M059J (cell line): ENCODE measurements at regions not wholly inside any gene's neighbourhood (a gene's known extent, or its start where the extent isn't known, plus 50 kb on each side); places are given as distances from the start of the nearest gene placed in this dataset.
"Not testable (repeated sequence)": the region's sequence is repeated elsewhere in the genome, so short reads cannot be mapped to it uniquely, and the experiment has no call there.

ENCODE experiments used
- DNase-seq: peaks from one replicate; pipeline ENCODE4 v3.0.0-alpha.2; 2012; ENCODE audit warnings: low read depth

- DNase-seq, result no peak
Measured at GRCh38 chr5:15384176-15384575, 115.8 kb upstream of the FBXL7 start.

- DNase-seq, result peak; percentile 37
Measured at GRCh38 chr5:15383469-15383868, 116.5 kb upstream of the FBXL7 start.

- DNase-seq, result no peak
Measured at GRCh38 chr5:15383021-15383420, 117.0 kb upstream of the FBXL7 start.

DNA sequence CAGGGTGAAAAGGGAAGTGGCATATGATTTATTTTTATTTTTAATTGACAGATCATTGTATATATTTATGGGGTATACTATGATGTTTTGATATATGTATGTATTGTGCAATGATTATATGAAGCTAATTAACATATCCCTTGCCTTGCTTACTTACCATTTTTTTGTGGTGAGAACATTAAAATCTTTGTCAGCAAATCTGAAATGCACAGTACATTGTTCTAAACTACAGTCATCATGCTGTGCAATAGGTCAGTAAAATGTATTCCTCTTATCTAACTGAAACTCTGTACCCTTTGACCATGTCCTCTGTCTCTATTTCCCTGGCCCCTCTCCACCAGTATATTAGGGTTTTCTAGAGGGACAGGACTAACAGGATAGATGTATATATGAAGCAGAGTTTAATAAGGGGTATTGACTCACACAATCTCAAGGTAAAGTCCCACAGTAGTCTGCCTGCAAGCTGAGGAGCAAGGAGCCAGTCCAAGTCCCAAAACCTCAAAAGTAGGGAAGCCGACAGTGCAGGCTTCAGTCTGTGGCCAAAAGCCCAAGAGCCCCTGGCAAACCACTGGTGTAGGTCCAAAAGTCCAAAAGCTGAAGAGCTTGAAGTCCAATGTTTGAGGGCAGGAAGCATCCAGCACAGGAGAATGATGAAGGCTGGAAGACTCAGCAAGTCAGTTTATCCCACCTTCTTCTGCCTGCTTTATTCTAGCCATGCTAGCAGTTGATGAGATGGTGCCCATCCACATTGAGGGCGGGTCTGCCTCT, 122.2 kb upstream of the FBXL7 start:
- no peak for DNase-seq

- no peak for DNase-seq
Measured at GRCh38 chr5:15376803-15377202, 123.2 kb upstream of the FBXL7 start.

GRCh38 chr5:15376088-15376487, 123.9 kb upstream of the FBXL7 start:
- DNase-seq, result no peak

GRCh38 chr5:15375559-15375958, 124.4 kb upstream of the FBXL7 start:
- no peak for DNase-seq

- DNase-seq, result no peak
Measured at GRCh38 chr5:15374886-15375285, 125.1 kb upstream of the FBXL7 start.

GRCh38 chr5:15373151-15373550, 126.8 kb upstream of the FBXL7 start:
- no peak for DNase-seq

DNA sequence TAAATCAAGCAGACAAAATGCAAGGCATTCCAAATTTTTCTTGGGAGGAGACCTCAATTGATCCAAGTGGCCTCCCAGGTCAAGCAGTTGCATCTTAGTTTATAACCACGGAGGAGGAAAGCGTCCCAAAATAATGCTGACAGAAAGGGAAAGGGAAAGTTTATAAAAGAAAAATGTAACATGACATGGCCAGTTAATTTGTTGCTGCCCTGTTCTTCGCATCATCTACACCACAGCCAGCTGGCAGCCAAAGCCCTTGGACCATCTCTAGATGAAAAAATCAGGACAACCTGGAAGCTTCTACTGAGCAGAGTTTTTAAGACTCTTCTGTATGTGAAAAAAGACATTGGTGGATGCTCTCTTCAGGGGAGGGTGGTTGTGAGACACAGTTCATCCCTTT, 128.8 kb upstream of the FBXL7 start:
- DNase-seq, result no peak

DNA sequence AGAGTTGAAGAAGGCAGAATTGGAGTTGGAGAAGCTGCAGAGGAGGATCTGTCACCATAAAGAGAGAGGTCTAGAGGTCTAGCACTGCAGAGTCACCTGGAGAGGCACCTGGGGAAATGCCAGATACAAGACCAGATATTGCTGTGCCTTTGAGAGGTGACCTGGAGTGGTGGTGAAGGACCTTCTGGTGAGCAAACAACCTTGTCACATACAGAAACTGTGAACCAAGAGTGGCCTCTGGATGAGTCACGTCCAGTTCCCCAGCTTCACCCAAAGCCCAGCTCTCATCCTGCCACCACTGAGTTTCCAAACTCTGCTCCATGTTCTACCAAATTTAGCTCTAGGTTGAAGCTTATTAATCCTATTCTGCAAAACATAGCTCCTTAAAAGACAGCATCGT, 131.1 kb upstream of the FBXL7 start:
- DNase-seq, result no peak

DNA sequence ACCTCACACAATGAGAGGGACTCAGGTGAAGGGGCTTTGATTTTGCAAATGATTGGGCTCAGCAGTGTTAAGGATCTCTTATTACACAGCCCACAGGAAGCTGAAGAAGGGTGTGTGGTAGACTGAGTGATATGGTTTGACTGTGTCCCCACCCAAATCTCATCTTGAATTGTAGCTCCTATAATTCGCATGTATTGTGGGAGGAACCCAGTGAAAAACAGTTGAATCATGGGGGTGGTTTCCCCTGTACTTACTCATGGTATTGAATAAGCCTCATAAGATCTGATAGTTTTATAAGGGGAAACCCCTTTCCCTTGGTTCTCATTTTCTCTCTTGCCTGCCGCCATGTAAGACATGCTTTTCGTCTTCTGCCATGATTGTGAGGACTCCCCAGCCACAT, 132.5 kb upstream of the FBXL7 start:
- no peak for DNase-seq

DNA sequence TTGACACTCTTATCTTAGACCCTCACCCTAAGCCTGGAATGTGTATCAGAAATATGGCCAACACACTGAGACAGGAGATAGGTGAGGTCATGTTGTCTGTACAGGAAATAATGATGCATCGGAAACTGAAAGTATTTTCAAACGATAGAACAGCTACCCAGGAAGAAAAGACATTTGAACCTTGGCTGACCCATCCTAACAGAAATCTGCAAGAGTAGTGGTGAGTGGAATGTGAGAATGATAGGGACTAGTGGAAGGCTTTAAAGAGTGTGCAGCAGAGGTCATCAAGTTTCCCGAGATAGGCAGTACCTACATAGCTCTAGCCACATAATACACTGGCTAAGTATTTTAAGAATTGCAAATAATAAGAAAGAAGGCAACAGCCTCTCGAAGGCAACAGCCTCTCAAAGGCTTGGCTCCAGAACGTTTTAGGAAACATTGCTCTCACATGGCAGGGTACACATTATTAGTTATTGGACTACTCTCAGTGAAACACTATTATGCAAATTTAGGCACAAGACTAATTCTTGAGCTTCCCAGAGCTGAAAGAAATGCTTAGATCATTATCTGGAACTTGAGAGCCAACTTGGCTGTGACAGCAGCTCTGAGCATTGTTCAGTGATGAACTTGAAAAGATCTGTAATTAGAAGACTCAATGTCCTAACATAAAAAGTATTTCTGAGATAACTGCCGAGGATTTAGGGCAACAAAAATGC, 133.1 kb upstream of the FBXL7 start:
- peak; percentile 51 for DNase-seq

DNA sequence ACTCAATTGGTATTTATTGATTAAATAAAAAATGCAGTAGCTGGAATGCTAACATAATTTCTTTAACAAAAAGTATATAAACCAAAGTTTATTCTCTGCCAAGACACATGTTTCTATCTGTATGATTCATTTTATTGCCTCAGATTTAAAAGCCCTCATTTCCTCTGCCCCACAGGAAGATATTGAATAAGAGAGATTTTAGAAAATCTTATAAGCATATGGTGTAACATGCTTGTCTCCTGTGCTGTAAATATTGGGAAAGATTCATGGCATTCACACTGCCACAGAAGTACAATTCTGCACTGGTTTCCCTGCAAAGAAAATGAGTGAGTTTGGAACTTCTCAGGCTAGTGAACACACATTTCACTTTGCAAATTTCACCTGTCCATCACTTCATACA, 134.9 kb upstream of the FBXL7 start:
- no peak for DNase-seq

GRCh38 chr5:15363601-15364000, 136.4 kb upstream of the FBXL7 start:
- no peak for DNase-seq

DNA sequence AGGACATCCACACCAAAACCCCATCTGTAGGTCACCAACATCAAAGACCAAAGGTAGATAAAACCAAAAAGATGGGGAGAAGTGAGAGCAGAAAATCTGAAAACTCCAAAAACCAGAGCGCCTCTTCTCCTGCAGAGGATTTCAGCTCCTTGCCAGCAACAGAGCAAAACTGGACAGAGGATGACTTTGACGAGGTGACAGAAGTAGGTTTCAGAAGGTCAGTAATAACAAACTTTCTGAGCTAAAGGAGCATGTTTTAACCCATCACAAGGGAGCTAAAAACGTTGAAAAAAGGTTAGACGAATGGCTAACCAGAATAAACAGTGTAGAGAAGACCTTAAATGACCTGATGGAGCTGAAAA, 142.9 kb upstream of the FBXL7 start:
- DNase-seq, result not testable (repeated sequence)

- not testable (repeated sequence) for DNase-seq
Measured at GRCh38 chr5:15356308-15357091, 143.5 kb upstream of the FBXL7 start.

DNA sequence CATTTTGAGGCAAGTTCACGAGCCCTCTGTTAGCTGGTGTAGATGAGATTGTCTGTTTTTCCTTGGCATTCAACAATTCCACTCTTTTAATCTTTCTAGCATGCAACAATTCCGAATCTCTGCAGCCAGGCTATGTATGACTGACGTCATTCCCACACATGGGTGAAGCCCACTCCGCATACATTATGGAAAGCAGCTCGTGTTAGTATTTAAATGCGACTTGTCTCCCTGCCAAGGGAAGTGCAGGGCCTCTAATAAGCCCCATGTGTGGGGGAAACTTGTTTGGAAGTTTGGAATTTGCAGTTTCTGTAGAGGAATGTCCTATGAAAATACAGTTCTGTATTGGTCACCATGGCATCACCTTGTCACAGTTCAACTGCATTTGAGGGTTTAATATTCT, 146.0 kb upstream of the FBXL7 start:
- DNase-seq, result no peak

DNA sequence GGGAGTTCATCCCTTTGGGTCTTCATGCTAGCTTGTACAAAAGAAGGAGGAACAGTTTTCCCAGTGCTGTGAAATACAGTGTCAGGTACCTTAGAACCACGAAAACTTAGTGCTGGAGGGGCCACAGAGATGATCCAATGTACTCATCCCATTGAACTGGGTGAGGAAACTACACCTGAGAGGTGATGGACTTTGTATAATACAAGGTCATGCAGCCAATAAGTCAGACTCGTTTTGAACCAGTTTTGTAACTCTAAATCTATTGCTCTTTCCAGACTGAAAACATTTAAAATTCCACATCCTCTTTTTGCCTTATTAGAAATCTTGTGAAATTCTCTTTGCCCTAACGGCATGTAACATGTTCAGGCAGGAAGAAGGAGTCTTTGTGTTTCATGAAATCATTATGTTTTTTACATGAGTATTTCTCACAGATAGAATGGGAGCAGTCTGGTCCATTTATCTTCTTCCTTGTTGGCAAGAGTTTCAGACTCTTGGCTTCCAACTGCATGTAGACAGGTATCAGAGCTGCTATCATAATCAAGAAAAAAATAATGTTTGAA, 146.8 kb upstream of the FBXL7 start:
- no peak for DNase-seq

DNA sequence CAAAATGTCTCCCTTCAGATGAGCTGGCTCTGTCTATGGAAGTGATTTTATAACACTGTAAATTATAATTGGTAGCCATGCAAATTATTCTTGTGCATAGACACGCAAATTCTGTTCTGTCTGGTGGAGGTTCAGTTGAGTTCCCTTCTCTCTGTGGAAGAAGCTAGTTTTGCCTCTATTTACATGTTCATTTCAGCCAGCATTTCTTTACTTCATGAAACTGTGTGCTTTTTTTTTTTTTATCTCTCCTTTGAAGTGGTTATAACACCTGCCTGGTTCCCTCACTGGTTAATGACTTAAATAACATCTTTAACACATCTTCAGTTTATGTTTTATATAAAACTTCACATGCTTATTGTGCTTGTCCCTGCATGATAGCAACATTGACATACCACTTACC, 149.4 kb upstream of the FBXL7 start:
- no peak for DNase-seq

- no peak for DNase-seq
Measured at GRCh38 chr5:15346738-15347137, 153.2 kb upstream of the FBXL7 start.

DNA sequence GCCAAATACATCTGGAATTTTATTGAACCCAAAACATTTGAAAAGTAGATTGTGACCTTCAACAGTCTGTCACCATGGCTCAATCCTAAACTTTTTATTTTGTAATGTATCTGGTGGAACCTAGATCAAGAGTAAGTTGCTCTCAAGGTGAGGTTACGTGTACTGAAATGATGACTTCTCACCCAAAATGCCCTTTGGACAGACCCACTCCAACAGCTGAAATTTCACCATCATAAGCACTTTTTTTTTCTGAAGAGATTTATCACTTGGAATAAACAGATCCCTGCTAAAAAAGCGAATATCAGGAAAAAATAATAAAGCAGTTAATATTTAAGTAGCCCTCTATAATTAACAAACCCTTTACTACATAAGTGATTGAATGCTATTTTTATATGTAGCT, 155.0 kb upstream of the FBXL7 start:
- no peak for DNase-seq

GRCh38 chr5:15338546-15338945, 161.4 kb upstream of the FBXL7 start:
- DNase-seq, result no peak
